ENCODE measurements at regions not wholly inside any gene's neighbourhood (a gene's known extent, or its start where the extent isn't known, plus 50 kb on each side); places are given as distances from the start of the nearest gene placed in this dataset.

GRCh38 chr14:25477316-25478098 lies 427.6 kb upstream of the STXBP6 start:
- TF ChIP-seq, protein P1, sequence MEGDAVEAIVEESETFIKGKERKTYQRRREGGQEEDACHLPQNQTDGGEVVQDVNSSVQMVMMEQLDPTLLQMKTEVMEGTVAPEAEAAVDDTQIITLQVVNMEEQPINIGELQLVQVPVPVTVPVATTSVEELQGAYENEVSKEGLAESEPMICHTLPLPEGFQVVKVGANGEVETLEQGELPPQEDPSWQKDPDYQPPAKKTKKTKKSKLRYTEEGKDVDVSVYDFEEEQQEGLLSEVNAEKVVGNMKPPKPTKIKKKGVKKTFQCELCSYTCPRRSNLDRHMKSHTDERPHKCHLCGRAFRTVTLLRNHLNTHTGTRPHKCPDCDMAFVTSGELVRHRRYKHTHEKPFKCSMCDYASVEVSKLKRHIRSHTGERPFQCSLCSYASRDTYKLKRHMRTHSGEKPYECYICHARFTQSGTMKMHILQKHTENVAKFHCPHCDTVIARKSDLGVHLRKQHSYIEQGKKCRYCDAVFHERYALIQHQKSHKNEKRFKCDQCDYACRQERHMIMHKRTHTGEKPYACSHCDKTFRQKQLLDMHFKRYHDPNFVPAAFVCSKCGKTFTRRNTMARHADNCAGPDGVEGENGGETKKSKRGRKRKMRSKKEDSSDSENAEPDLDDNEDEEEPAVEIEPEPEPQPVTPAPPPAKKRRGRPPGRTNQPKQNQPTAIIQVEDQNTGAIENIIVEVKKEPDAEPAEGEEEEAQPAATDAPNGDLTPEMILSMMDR (IDR thresholded peaks at IDR 0.05), result no peak

DNA sequence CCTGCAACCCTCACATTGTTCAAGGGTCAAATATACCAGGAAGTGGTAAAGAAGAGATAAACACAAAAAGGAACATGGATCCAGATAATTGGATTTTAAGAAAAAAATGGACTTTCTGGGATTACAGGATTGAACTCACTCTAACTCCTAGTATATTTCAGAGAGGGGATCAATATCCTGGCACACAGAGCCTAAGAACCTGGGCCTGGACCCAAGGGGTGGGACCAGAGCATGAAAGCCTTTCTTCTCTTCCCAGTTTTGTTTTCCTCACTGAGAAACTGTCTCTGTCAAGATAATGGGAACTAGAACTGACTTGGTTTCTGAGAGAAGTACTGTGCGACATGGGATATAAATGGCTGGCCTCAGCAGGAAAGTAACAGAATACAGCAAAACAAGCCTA lies 422.8 kb upstream of the STXBP6 start:
- TF ChIP-seq, protein P1 (IDR thresholded peaks at IDR 0.05), result no peak

GRCh38 chr14:25464772-25465171 lies 414.8 kb upstream of the STXBP6 start:
- TF ChIP-seq, protein P1 (IDR thresholded peaks at IDR 0.05), result no peak

DNA sequence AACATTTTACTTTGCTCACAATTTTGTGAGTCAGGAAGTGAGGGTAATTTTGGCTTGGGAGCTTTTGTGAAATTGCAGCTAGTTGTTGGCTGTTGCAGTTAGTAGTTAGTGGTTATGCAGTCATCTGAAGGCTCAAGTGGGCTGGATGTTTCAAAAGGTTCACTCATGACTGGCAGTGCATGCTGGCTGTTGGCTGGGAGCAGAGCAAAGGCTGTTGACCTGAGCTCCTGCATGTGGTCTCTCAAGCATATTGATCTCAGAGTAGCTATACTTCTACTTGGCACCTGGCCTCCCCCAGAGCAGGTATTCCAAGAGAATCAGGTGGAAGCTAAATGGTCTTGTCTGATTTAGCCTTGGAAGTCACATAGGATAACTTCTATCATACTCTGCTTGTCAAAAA lies 414.1 kb upstream of the STXBP6 start:
- TF ChIP-seq, protein P1 (IDR thresholded peaks at IDR 0.05), result no peak

GRCh38 chr14:25463480-25463879 lies 413.5 kb upstream of the STXBP6 start:
- TF ChIP-seq, protein P1 (IDR thresholded peaks at IDR 0.05), result no peak

- TF ChIP-seq, protein P1 (IDR thresholded peaks at IDR 0.05), result no peak; the same call in 1 of the 2 replicates
These were observed 411.8 kb upstream of the STXBP6 start for GRCh38 chr14:25461780-25462179.

DNA sequence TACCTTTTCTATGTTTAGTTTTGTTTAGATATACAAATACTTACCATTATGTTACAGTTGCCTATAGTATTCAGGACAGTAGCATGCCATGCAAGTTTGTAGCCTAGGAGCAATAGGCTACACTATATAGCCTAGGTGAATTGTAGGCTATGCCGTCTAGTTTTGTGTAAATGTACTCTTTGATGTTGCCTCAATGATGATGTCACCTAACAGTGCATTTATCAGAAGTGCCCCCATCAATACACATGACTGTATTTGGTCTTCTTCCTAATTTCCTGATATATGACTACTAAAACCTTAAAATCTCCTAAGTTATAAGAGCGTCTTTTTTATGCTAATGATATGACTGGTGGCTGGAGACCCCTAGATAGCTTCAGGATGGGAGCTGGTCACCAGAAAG lies 394.4 kb upstream of the STXBP6 start:
- TF ChIP-seq, protein P1 (IDR thresholded peaks at IDR 0.05), result no peak
